ENCODE measurements at regions not wholly inside any gene's neighbourhood (a gene's known extent, or its start where the extent isn't known, plus 50 kb on each side); places are given as distances from the start of the nearest gene placed in this dataset.

DNA sequence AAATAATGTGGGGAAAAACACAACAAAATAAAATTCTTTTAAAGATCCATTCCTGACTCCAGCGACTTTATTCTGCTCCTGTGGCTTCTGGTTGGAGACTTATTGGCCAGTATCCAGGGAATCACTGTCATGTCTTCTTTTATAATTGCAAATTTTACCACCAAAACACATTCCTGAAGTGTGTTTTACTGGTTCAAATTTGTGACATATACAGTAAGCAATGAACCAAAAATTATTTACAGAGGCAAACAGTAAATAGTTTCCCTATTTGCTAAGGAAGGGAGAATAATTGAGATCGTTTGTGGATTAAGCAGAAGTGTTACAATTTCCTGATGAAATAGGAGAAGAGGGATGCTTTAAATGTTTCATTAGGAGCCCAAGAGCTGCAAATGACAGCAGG lies 118.7 kb downstream of the ZNF281 start (continued):
- TF ChIP-seq GATA4 (IDR thresholded peaks at IDR 0.05; ENCODE audit: borderline replicate concordance, low read depth) (no peak), ZNF431 (CRISPR knock-in tag; IDR thresholded peaks at IDR 0.05; ENCODE audit: borderline replicate concordance, low read depth) (no peak), MYC (CRISPR knock-in tag; IDR thresholded peaks at IDR 0.05; ENCODE audit: borderline replicate concordance) (no peak), ZSCAN20 (CRISPR knock-in tag; IDR thresholded peaks at IDR 0.05; ENCODE audit: borderline replicate concordance) (no peak), SRSF4 (IDR thresholded peaks at IDR 0.05; ENCODE audit: low read depth, low read length, poor library complexity, severe bottlenecking) (no peak), ZNF121 (CRISPR knock-in tag; IDR thresholded peaks at IDR 0.05) (no peak), WIZ (CRISPR knock-in tag; IDR thresholded peaks at IDR 0.05) (no peak), ZNF367 (CRISPR knock-in tag; IDR thresholded peaks at IDR 0.05; ENCODE audit: borderline replicate concordance) (no peak), POLR2AphosphoS5 (IDR thresholded peaks at IDR 0.05; ENCODE audit: low read depth, low read length) (no peak)
- TF ChIP-seq, protein P1, sequence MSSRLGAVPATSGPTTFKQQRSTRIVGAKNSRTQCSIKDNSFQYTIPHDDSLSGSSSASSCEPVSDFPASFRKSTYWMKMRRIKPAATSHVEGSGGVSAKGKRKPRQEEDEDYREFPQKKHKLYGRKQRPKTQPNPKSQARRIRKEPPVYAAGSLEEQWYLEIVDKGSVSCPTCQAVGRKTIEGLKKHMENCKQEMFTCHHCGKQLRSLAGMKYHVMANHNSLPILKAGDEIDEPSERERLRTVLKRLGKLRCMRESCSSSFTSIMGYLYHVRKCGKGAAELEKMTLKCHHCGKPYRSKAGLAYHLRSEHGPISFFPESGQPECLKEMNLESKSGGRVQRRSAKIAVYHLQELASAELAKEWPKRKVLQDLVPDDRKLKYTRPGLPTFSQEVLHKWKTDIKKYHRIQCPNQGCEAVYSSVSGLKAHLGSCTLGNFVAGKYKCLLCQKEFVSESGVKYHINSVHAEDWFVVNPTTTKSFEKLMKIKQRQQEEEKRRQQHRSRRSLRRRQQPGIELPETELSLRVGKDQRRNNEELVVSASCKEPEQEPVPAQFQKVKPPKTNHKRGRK (CRISPR knock-in tag; IDR thresholded peaks at IDR 0.05) = no peak

- intact Hi-C loops (cut with micrococcal nuclease; ENCODE audit: unreplicated experiment) = no loop called here
- H3K27ac ChIP-seq (ENCODE audit: extremely low read length, insufficient read depth, low read length) = no peak overlapping the region
- H3K36me3 ChIP-seq (replicated peaks in 1 of 2; ENCODE audit: control insufficient read depth in 1 of 2, insufficient read depth in 2 of 2, low read length in 2 of 2) = no peaks in the 10 kb centered on the region
- FAIRE-seq (peak; percentile 66), DNase-seq (ENCODE audit: low spot score) (peak; percentile 69), ATAC-seq (peak; percentile 97)
- 0% methylated on average over 5 of the region's 5 CpGs for WGBS (ENCODE audit: low lambda C conversion rate)
- no peaks in the 10 kb centered on the region for H3K79me2 ChIP-seq (ENCODE audit: insufficient read depth, low read length)
- H3K4me2 ChIP-seq (ENCODE audit: low read depth, low read length) = peak overlapping the region; percentile 21; the same call in 1 of the 2 replicates
- no peak overlapping the region for H3K9ac ChIP-seq (ENCODE audit: insufficient read depth, low read depth, low read length)
- in situ Hi-C loops (cut with HindIII; ENCODE audit: extremely low pct_ligation_motif_present, low pct_unique_long_range_greater_than_20kb) = no loop called here
- no peak overlapping the region; a peak in 1 of 6 replicates for H3K4me3 ChIP-seq (replicated peaks in 1 of 3; ENCODE audit: insufficient read depth in 1 of 3, low read depth in 2 of 3, low read length in 3 of 3)
- peaks cover 34% of the 10 kb centered on the region for H3K4me1 ChIP-seq (ENCODE audit: insufficient read depth, low read length)
- no peaks in the 10 kb centered on the region for H4K20me1 ChIP-seq (ENCODE audit: insufficient read depth, low read length)
- CTCF ChIA-PET (ENCODE audit: low intra/inter-chr PET ratio, low total read pairs) = no interaction called here
- H3K9me3 ChIP-seq (ENCODE audit: low read length) = no peaks in the 10 kb centered on the region
- POLR2A ChIA-PET = no interaction called here
- BruUV-seq (replicated peaks) = no TSS peak
- no peaks in the 10 kb centered on the region; a peak in 1 of 5 replicates for H3K27me3 ChIP-seq (ENCODE audit: control insufficient read depth in 1 of 2, insufficient read depth in 2 of 2, low read length in 2 of 2)
- no peak overlapping the region for H2AFZ ChIP-seq (ENCODE audit: low read length)
- TF ChIP-seq, protein P2, sequence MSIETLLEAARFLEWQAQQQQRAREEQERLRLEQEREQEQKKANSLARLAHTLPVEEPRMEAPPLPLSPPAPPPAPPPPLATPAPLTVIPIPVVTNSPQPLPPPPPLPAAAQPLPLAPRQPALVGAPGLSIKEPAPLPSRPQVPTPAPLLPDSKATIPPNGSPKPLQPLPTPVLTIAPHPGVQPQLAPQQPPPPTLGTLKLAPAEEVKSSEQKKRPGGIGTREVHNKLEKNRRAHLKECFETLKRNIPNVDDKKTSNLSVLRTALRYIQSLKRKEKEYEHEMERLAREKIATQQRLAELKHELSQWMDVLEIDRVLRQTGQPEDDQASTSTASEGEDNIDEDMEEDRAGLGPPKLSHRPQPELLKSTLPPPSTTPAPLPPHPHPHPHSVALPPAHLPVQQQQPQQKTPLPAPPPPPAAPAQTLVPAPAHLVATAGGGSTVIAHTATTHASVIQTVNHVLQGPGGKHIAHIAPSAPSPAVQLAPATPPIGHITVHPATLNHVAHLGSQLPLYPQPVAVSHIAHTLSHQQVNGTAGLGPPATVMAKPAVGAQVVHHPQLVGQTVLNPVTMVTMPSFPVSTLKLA (IDR thresholded peaks at IDR 0.05) = no peak
- peak; percentile 44; the same call in 1 of the 2 replicates for TF ChIP-seq SMC3 (IDR thresholded peaks at IDR 0.05; ENCODE audit: low read length)
- TF ChIP-seq, protein P3, sequence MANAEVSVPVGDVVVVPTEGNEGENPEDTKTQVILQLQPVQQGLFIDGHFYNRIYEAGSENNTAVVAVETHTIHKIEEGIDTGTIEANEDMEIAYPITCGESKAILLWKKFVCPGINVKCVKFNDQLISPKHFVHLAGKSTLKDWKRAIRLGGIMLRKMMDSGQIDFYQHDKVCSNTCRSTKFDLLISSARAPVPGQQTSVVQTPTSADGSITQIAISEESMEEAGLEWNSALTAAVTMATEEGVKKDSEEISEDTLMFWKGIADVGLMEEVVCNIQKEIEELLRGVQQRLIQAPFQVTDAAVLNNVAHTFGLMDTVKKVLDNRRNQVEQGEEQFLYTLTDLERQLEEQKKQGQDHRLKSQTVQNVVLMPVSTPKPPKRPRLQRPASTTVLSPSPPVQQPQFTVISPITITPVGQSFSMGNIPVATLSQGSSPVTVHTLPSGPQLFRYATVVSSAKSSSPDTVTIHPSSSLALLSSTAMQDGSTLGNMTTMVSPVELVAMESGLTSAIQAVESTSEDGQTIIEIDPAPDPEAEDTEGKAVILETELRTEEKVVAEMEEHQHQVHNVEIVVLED (CRISPR knock-in tag; IDR thresholded peaks at IDR 0.05; ENCODE audit: borderline replicate concordance) = no peak
- TF ChIP-seq ZNF460 (CRISPR knock-in tag; IDR thresholded peaks at IDR 0.05; ENCODE audit: borderline replicate concordance) = no peak
- no peak for TF ChIP-seq ZNF703 (CRISPR knock-in tag; IDR thresholded peaks at IDR 0.05; ENCODE audit: borderline replicate concordance)
- no peak for TF ChIP-seq GABPA (IDR thresholded peaks at IDR 0.05; ENCODE audit: low read depth, low read length)
- no peak for TF ChIP-seq GABPA (CRISPR knock-in tag; IDR thresholded peaks at IDR 0.05; ENCODE audit: low read depth)
- no peak for TF ChIP-seq NBN (conservative IDR thresholded peaks at IDR 0.05)
Measured at GRCh38 chr1:200290010-200290685, 119.7 kb downstream of the ZNF281 start.

Measured in HepG2 (cell line).